GM21723 (cell line): ENCODE measurements at regions not wholly inside any gene's neighbourhood (a gene's known extent, or its start where the extent isn't known, plus 50 kb on each side); places are given as distances from the start of the nearest gene placed in this dataset.

Source experiments
- ATAC-seq: cut with Tn5 transposase; IDR thresholded peaks from one replicate; pipeline ENCODE4 v1.9.1; 2021; ENCODE audit warnings: mild to moderate bottlenecking, moderate library complexity; ENCODE audit not compliant: unreplicated experiment

- ATAC-seq, result no peak
Measured at GRCh38 chr2:185145316-185146121, 547.2 kb downstream of the ZNF804A start.

- ATAC-seq, result no peak
Measured at GRCh38 chr2:185147361-185147760, 549.0 kb downstream of the ZNF804A start.

GRCh38 chr2:185152186-185152585 lies 553.9 kb downstream of the ZNF804A start:
- no peak for ATAC-seq

DNA sequence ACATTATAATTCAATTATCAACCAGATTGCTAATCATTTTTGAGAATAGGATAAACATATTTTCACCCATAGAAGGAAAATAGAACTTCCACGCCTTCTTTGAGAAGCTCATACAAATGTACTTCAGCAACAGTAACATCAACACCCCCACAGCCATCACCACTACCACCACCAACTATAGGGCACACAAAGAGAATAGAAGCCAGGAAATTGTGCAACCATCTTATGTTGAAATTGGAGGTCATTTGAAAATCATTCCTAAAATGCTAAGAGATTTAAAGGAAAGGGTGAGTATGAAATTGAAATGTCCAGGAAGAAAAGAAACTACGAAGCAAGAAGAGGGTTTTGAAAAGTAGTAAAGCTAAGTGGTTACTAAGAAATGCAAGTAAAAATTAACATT lies 563.4 kb downstream of the ZNF804A start:
- no peak for ATAC-seq

GRCh38 chr2:185174353-185174752 lies 564.3 kb upstream of the FSIP2 start:
- ATAC-seq, result no peak

DNA sequence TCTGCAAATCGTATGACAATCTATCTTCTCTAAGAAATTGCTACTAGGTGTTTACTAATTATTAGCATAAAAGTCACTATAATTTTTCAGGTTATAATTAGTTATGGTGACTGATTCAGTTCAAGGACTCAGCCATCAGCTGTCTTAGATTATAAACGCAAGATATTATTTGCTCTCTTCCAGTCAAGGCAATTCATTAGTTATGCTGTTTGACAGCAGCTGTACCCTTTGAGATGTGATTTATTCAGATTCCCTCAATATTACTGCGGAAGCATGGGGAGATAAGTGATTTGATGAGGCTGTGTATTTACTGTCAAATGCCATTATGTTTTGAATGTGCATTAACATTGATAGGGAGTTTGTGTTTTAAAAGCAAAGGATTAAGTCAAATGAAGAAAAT lies 558.9 kb upstream of the FSIP2 start:
- no peak for ATAC-seq

DNA sequence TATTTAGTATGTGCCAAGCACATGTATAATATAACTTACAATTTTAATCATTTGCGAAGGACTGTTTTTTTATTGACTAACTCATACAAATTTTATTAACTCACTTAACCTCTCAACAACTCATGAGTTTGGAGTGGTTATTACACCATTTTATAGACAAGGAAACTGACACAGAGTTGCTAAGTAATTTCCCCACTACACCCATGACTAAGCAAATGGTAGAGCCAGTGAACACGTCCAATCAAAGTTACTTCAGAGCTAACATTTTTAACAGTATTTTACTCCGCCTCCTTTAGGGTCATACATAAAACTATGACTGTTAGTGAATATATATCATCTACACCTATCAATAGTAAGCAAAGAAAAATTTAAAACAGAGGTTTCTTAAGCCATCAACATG lies 556.7 kb upstream of the FSIP2 start:
- no peak for ATAC-seq

- no peak for ATAC-seq
Measured at GRCh38 chr2:185185044-185185443, 553.6 kb upstream of the FSIP2 start.

GRCh38 chr2:185187421-185187820 lies 551.2 kb upstream of the FSIP2 start:
- ATAC-seq, result no peak

DNA sequence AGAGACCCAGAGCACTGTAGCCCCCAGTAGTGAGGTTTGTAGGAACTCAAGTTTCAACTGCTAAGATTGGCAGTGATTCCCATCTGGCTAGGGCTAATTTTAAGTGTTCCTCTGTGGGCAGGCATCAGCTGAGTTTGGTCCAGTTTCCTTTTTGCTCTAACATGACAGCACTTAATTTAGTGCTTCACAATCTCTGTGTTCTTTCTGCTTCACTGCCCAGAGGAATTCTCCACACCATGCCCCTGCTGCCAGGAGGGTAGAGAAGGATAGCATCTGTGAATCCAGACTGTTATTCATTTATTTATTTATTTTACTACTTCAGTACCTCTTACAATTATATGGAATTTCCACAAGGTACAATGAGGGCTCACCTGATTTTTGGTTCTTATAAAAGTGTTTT lies 549.9 kb upstream of the FSIP2 start:
- ATAC-seq, result no peak

GRCh38 chr2:185201063-185201462 lies 537.5 kb upstream of the FSIP2 start:
- ATAC-seq, result no peak

DNA sequence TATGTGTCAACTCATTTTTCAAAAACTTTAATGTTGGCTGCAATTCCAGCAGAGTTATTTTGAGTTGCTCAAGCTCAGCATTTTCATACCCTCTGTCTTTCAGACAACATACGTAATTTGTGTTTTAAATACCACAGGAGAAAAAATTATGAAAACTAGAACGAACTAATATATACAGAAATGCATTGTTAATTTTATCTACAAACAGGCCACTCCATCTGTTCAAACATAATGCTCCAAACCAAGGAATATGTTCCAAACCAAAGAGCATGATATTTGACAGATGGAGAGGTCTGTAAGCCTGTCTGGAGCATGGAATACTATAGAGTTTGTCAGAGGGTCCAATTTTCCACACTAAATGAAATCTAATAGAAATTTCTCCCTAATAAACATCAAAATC lies 536.2 kb upstream of the FSIP2 start:
- no peak for ATAC-seq

DNA sequence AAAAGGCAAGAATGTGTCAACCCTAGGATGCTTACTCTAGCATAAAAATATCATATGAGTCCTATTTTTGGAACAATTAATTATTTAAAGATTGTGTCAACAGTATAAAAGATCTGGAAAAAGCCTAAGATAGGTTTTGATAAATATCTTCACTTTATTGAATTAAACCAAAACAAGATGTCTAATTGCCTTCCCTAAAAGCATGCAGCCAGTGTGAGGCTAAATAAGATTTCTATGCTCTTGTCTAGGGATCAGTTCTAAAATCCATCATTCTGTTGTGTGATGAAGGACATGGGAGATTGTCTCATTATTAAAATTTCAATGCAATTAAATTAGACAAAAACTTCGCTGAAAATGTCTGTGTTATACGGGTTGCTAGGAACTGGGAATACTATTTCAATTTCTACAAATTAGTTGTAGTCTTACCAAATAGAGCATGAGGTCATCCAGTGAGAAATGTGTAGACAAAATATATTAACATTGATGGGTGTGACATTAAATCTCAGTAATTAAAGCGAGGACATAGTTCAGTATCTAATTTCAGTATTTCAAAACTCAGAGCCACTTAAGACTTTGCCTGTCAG lies 535.6 kb upstream of the FSIP2 start:
- no peak for ATAC-seq

GRCh38 chr2:185208261-185208660 lies 530.3 kb upstream of the FSIP2 start:
- ATAC-seq, result peak; percentile 45

DNA sequence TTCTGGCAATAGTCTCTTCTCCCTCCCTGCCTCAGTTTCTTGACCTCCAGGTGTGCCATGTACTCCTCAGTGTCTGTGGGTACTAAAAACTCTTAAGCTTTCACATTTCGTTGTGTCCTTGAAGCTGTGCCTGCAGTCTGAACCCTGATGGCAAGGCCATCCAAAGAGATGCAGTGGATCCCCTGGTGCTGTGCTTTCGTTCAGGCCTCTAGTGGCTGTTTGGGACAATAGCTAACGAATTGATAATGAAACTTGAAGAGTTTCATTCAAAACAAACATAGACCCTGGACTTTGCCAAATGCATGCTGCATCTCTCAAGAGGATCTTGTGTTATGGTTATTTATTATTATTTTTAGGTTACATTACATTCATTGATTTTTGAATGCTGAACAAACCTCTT lies 523.1 kb upstream of the FSIP2 start:
- no peak for ATAC-seq

GRCh38 chr2:185219981-185220380 lies 518.6 kb upstream of the FSIP2 start:
- ATAC-seq, result no peak

DNA sequence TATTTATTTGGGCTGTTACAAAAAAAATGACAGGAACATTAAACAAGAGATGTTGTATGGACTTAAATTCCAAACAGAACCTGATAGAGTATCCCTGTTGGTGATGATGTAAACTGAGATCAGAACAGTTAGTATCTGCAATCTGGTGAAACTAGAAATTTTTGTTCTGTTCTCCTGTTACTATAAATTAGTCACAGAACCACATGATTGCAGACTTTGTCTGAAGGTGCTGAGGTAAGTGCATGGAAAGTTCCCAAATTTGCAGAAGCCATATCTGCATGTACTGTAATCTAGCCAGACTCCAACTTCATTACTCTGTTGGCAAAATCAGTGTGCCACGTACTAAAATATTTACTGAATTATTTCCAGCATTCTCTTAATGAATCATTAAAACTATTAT lies 516.3 kb upstream of the FSIP2 start:
- ATAC-seq, result no peak

GRCh38 chr2:185227391-185227790 lies 511.2 kb upstream of the FSIP2 start:
- no peak for ATAC-seq

GRCh38 chr2:185239491-185239890 lies 499.1 kb upstream of the FSIP2 start:
- no peak for ATAC-seq

DNA sequence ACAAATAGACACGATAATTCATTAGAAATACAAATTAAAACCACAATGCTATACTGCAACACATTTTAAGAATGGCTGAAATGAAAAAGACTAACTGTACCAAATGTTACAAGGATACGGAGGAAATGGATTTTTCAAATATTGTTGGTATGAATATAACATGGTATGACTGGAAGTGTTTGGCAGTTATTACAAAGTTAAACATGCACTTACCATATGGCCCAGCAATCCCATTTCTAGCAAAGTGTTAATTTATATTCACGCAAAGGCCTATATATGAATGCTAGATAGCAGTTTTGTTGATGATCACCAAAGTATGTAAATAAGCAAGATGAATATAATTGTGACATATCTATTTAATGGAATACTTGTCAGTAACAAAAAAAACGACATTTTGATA lies 497.8 kb upstream of the FSIP2 start:
- ATAC-seq, result no peak

- no peak for ATAC-seq
Measured at GRCh38 chr2:185241556-185241955, 497.0 kb upstream of the FSIP2 start.

DNA sequence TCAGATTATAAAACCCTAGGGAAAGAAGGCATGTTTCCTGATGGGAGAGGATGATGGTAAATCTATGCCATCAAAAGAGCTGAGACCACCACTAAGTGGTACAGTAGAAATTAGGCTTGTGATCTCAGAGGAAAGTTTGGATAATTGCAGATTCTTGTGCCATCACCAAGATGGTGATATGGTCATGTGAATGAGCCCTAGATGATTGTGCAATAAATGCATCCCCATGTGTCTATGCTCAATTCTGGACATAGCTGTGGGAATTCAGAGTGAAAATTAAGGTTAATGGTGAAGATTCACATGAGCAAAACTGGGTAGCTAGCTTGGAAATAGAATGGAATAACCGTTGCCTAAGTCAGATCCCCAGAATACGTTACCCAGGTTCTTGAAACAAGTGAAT lies 496.1 kb upstream of the FSIP2 start:
- no peak for ATAC-seq

GRCh38 chr2:185245216-185245615 lies 493.4 kb upstream of the FSIP2 start:
- no peak for ATAC-seq
